HG03108 (cell line): ENCODE measurements at regions not wholly inside any gene's neighbourhood (a gene's known extent, or its start where the extent isn't known, plus 50 kb on each side); places are given as distances from the start of the nearest gene placed in this dataset.

ENCODE experiments used
- ATAC-seq: cut with Tn5 transposase; IDR thresholded peaks from one replicate; pipeline ENCODE4 v1.9.1; 2021; ENCODE audit warnings: moderate library complexity; ENCODE audit not compliant: unreplicated experiment

DNA sequence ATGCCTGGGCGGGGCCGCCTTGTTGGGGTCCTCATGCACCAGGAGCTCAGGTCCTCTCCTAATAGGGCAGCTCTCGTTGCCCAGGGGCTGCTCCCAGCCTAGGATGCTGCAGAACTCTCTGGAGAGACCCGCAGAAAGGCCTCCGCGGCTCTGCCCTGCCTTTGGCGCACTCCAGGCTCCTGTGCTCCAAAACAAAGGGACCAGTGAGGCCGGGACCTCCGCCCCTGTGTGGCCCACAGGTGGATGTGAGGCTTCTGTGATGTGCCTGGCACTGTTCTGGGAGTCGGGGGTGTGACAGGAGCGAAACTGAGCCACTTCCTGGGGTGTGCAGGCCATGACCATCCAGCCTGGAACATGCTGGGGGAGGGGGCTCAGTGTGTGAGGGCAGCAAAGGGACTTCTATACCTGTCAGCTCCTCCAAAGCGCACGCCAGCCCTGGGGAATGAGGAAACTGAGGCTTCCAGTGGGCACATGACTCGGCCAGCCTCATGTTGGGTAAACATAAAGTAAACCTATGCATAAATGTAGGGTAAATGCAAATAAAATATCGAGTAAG is 153.2 kb downstream of the IRF8 start:
- ATAC-seq, result no peak

DNA sequence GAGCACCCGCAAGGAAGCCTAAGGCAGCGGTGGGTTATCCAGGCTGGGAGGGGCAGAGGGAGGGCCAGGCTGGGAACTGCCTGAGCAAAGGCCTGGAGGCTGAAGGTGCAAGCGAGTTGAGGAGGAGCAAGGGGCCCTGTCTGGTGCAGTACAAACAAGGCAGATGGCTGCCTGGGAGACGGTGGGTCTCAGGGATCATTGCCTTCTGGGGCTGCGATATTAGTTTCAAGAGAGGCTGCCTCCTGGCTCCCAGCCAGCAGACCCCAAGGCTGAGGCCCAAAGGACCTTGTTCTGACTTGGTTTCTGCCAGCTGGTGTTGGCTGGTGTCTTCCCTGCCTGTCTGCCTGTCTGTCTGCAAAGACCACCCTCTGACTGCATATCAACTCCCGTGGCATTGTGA is 154.0 kb downstream of the IRF8 start:
- no peak for ATAC-seq

DNA sequence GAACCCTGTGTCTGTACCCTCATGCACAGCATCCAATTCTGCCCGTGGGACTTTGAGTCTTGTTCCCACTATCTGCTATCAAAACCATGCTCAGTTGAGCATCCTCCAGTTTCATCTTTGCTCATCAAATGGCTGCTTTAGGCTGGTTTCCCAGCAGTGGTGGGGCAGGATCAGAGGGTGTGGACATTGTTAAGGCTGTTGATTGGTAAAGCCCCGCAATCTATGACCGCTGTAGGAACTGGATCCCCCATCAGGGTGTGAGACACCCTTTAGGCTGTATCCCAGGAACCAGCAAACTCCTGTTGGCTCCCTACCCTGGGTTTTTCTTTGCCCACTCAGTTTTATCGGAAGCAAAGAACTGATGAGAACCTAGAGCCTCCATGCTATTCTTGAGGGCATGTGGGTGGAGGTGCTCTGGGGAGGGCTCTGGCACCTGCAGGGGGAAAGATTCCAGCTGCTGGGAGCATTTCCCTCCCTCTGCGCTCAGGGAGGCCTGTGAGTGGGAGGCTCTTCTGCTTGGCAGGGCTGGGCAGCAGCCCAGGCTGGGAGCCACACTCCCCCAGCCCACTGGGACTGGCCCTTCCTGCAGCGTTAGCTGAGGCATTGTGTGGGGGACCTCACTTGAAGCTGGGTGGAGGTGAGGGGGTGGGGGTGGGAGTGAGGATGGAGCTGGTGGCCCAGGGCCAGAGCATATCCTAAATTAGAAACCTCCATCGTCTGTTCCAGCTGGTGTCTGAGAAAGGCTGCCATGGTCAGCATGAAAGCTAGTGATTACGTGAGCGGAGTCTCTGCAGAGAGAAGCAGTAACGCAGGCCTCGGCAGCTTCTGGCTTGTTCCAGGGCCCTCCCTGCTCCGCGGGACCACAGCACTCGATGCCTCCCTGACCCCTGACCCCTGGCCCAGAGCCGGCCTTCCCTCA is 160.6 kb downstream of the IRF8 start:
- ATAC-seq, result no peak

DNA sequence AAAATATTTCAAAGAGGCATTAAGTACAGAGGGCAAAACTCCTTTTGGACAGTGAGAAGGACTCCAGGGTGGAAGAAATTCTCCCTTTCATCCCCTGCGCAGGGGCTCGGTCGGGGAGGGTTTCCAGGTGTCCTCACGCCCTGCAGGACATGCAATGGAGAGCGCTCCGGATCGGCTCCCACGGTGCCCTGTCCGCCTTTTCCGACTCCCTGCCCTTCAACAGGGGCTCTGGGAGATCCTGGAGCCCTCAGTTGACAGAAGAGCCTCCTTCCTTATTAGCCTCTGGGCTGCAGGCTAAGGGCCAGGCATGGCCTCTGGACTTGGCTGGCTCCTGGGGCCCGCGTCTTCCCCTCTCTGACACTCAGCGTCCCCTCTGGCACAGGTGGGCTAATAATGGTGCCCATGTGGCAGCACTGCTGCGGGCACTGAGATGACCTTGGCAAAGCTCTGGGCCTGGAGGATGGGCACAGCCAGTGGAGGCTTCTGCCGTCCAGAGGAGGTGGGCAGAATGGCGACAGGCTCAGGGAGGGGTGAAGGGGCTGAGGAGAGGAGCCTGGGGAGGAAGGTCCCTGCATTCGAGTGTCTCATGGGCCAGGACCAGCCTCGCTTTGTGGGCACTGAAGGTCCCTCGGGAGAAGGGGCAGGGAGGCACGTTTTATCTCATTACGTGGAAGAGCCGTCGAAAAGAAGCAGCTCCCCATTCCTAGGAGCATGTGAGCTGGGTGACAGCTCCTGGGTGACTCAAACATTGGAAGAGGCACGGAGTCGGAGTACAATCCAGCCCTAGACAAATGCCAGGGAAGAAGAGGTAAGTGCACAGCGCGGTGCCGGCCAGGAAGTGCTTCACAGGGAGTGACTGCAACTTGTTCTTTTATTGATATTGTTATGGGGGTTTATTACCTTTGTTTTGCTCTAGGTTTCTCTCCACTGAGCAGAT is 161.7 kb downstream of the IRF8 start:
- no peak for ATAC-seq

DNA sequence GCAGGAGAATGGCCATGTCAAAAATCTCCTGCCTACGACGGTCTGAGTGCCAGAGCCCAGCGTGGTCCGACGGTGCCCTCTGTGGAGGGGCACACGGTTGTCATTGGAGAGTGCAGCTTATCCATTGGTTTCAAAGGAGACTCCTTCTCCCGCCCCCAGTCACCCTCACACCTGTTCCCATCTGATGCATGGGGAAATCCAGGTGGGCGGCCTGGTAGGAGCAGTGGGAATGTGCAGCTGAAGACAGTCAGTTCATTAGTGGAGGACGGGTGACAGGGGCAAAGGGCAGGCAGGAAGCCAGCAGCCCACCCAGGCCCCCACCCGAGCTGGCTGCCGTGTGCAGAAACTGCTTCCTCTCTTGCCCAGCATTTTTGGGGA is 162.3 kb downstream of the IRF8 start:
- ATAC-seq, result no peak

DNA sequence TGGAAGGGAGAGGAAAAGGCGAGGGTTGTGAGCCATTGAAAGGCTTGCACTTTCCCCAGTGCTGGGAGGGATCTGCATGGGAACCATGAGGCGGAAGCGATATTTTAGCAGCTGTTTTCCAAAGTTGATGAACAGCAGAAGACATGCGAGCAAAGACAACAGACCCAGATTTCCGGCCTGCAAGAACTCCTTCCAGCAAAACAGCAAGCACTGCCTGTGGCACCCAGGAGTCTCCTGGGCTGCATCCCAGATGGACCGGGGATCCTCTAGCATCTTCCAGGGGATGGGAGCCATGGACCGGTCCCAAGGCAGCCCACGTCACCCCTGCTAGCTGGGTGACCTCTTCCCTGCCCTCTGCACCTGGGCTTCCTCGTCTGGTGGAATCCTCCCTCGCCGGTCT is 162.8 kb downstream of the IRF8 start:
- ATAC-seq, result no peak

DNA sequence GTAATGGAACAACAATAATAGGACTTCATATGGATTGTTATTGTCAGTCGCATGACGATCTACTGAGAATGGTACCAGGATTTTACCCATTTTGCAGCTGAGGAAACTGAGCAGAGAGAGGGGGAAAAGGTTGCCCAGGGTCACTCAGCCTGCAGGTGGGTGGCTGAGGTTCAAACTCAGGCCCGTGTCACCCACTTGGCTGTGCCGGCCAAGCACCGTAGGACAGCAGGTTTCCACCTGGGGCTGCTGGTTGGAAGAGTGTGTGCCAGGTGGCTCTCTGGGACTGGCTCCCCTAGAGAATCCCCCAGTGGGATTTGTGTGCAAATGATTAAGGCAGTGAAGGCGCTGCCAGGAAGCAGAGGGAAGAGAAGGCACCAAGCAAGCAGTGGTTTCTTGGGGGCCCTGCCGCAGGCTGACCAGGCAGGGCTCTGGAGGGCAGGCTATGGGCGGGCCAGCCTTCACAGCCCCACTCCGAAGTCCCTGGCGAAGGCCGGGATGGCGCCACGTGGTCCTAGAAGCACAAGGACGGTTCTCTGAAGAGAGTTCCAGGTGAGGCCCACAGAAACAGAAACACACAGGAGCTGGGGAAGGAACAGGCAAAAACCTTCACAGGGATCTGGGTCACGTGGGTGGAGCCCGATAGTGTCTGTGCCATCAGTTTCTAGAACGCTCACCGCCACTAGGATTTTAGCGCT is 163.5 kb downstream of the IRF8 start:
- no peak for ATAC-seq

DNA sequence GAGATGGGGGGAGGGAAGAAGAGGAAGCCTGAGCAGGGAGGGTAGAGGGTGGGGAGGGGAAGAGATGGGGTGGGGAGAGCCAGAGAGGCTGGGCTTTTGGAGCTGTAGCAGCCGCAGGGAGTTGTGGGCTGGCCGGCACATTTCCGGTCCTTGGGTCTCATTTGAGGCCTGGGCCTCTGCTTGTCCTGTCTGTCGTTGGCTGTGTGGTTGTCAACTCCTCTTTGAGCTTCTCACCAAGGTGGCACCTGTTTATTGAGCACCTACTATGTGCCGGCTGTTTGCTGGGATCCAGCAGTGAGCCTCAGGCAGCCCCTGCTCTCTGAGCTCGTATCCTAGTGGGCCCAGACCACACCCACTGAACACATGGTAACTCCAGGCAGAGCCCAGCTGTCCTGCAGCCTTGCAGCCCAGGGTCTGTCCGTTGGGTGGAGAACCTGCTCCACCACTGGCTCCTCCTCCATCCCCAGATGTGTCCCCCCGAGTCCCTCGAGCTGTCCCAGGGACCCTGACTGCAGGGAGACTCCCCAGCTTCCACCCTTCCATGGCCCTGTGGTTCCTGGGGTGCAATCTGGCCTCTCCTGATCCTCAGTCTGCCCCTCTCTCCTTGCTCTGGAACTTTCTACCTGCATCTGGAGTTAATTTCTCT is 164.9 kb downstream of the IRF8 start:
- ATAC-seq, result no peak

DNA sequence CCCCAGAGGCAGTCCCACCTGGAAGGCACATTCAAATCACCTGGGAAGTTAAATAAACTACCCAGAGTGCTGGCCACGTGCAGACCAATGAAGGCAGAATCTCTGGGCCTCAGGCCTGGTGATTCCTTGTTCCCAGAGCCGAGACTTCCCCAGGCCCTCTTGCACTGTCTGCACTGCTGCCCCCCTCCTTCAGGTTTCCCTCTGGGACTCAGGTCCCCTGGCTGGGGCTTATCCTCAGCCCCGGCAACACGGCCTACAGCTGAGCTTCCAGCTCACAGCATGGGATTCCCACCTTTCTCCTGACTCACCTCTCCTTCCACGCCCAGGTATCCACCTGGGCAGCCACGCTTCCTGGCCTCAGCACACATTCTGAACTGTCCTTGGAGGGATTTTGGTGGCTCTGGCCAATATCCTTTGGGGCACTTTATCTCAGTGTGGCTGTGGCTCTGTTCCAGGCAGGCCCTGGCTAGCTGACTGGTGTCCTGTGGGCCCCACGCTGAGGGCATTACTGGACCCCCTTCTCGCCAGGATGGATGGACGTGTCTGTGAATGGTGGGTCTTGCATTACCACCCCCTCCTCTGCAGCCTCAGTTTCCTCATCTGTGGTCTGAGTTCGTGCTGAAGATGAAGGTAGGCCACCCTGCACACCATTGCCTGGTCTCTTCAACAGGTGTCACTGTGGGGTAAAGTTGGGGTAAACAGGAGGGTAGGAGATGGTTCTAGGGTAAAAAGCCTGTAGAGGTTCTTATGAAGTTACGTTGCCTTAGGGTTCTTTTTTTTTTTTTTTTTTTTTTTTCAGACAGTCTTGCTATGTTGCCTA is 165.7 kb downstream of the IRF8 start:
- no peak for ATAC-seq

DNA sequence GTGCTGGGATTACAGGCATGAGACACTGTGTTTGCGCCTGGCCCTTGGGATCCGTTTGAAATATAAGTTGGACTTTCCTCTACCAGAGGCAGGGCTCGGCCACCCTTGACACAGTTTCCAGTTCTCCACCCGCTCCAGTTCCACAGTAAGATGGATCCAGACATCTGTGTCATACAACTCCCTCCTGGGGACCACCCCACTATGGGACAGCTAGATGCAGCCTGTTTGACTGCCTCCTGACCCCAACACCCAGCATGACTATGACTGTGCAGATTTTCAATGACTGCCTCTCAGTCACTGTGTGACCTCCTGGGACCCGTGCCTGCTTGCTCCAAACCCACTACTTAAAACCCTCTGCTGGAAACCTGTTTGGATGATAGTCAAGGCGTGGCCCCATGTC is 166.7 kb downstream of the IRF8 start:
- no peak for ATAC-seq

DNA sequence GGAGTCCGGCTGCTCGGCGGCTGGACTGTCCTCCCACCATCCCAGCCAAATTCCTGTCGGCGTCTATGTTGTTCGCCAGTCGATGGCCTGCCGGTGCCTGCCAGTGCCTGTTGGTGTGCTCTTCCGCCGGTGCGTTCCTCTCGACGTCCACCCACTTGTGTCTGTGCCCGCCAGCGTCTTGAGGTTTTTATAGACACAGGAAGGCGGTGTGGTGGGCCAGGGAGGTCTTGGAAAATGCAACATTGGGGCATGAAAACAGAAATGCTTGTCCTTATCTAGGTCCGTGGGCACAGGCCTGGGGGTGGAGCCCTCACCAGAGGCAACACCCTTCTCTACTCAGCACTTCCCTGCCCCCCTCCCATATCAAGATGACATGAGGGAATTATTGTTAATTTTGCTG is 167.8 kb downstream of the IRF8 start:
- no peak for ATAC-seq

DNA sequence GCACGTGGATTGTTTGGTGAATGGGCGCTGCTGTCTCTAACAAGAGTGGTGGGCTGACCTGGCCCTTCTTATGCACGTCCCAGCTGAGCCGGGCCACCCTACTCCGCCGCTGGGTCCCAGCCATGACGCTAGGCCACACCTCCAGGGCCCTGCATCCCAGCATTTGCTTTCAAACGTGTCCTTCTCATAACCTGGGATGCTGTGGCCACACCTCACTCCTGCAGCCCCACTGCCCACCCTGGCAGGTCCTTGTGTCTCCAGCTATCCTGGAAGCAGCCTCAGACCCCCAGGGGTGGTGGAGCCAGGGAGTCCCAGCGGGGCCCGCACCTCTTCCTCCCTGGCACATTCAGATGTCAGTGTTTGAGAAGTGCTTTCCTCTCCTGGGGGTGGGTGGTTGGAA is 168.6 kb downstream of the IRF8 start:
- no peak for ATAC-seq

DNA sequence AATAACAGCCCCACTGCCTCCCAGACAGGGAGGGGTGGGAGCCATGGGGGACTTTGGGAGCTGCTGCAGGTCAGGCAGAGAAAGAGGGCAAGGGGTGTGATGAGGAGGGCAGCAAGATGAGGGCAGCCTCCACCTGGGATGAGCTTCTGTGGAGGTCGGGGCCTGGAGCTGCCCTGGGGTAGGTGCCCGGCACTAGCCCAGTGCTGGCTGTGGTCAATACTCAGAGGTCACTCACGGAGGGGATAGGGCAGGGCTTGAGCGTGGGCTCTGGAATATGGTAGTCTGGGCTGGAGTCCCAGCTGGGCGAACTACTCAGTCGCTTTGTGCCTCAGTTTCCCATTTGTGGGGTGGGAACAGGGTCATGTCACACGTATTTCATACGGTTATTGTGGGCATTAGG is 169.0 kb downstream of the IRF8 start:
- no peak for ATAC-seq

DNA sequence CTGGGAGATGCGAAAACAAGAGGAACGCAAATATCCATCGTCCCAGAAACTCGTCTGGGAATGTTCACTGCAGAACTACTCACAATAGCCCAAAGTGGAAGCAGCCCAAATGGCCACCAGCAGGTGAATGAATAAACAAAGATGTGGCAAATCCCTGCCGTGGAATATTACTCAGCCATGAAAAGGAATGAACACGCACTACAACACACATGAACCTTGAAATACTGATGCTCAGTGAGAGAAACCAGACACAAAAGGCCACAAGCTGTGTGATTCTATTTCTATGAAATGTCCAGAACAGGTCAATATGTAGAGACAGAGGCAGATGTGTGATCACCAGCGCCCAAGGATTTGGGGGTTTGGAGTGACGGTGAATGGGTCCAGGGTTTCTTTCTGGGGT is 169.8 kb downstream of the IRF8 start:
- ATAC-seq, result no peak

DNA sequence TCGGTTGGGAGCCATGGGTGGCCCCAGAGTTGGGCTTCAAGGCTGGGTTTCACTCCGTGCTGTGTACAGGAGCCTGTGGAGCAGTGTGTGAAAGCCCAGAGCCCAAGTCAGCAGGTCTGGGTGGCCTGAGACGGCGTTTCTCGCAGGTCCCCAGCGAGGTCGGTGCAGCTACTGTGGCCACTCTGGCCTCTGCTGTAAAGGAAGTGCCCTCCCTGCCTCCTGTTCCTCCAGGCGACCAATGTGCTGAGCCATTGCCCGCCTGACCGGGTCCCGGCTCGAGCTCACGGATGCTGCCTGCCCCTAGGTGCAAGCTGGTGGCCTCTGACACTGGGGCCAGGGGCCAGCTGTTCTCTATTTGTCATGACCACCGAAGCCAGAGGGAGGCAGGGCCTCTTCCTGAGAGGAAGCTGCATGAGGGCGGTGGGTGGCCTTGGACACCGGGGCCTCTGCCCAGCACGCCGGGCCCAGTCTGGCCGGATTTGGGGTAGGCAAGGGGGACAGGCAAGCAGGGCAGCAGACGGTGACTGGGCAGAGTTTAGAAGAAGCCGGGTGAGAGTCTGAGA is 170.9 kb downstream of the IRF8 start:
- no peak for ATAC-seq

DNA sequence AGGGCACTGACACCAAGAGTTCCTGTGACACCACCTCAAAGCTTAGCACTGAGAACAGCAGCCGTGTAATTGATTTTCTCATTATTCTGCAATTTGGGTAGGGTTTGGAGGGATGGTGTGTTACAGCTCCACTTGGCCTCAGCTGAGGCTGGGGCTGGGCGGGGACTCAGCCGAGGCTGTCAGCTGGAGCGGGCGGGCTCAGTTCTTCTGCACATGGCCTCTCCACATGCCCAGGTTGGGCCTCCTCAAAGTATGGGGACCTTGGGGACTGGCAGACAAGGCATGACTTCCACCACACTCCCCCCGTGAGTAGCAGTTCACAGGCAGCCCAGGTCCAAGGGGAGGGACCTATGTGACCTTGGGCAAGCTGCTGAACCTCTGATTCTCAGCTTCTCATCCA is 171.5 kb downstream of the IRF8 start:
- ATAC-seq, result no peak

DNA sequence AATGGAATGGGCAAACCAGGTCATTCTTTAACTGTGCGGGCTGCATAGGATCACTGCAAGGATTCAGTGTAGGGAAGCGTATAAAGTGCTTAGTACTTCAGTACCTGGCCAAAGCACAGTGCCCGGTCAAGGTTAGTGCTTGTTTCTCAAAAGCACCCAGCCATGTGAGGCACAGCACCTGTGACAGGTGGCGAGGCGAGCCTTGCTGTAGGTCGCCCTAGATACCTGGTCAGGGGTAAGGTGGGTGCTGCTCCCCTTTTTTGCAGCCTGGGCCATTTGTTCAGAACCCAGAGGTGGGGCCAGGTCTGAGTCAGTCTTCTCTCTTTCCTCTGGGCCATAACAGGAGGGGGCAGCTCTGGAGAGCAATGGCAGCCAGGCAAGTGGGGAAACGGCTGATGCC is 172.0 kb downstream of the IRF8 start:
- no peak for ATAC-seq

DNA sequence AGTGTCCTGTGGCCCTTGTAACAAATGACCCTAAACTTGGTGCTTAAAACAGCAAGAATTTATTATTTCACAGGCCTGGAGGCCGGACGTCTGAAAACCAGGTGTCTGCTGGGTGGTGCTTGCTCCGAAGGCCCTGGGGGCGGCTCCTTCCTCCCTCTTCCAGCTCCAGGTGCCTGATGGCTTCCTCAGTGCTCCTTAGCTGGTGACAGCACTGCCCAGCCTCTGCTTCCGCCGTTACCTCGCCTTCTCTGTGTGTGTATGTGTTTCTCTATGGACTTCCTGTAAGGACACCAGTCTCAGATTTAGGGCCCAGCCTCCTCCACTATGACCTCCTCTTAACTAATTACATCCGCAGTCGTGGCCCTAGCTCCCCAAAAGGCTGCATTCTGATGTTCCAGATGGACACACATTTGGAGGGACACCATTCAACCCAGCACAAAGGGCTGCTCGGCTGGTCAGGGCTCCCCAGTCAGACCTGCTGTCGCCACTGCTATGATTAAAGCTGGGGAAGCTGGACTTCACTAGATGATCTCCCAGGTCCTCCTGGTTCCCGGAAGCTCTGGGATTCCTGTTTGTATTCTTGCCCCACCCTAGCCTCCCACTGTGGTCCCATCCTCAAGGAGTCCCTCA is 172.8 kb downstream of the IRF8 start:
- ATAC-seq, result no peak
